Upper lobe of left lung (tissue), 4 donors: ENCODE measurements at regions not wholly inside any gene's neighbourhood (a gene's known extent, or its start where the extent isn't known, plus 50 kb on each side); places are given as distances from the start of the nearest gene placed in this dataset.

Experiments used
- CTCF ChIP-seq, 6 experiments: fragments of 450-650 bp in 4 of 6; fragments of 200-600 bp in 2 of 6; sonication (generic) in 2 of 6; IDR thresholded peaks; one replicate each; pipeline ENCODE4 v1.5.1; 2016 to 2019; ENCODE audit warnings: antibody characterized with exemption in 6 of 6
- EP300 ChIP-seq, 4 donors: sonication (generic); formaldehyde crosslinking; IDR thresholded peaks; one replicate each; pipeline ENCODE4 v1.5.1; 2017; ENCODE audit warnings: antibody characterized with exemption in 4 of 4, control low read depth in 2 of 4
- POLR2A ChIP-seq, 4 donors: fragments of 450-650 bp; IDR thresholded peaks; one replicate each; pipeline ENCODE4 v1.5.1; 2016 to 2017; ENCODE audit warnings: antibody characterized with exemption in 4 of 4, mild to moderate bottlenecking in 2 of 4
- POLR2AphosphoS5 ChIP-seq, 2 donors: sonication (generic); formaldehyde crosslinking; IDR thresholded peaks; one replicate each; pipeline ENCODE4 v1.5.1; 2017; ENCODE audit warnings: antibody characterized with exemption in 2 of 2

- TF ChIP-seq CTCF (IDR thresholded peaks at IDR 0.05) = no peak
- no peak for TF ChIP-seq POLR2AphosphoS5 (IDR thresholded peaks at IDR 0.05)
- TF ChIP-seq POLR2A (IDR thresholded peaks at IDR 0.05) = no peak
- TF ChIP-seq EP300 (IDR thresholded peaks at IDR 0.05) = no peak
These were observed 382.8 kb downstream of the ADAMTS20 start for GRCh38 chr12:43169115-43169681.
